Esophagus squamous epithelium (tissue), 5 donors: ENCODE measurements at regions not wholly inside any gene's neighbourhood (a gene's known extent, or its start where the extent isn't known, plus 50 kb on each side); places are given as distances from the start of the nearest gene placed in this dataset.

Experiments
- DNase-seq: peaks from one replicate; lab custom pipeline; 2025; lab: John Stamatoyannopoulos, UW
- H3K27ac ChIP-seq, 4 donors: fragments of 200-600 bp; sonication (generic); one replicate each; pipeline ENCODE4 v1.5.1; 2016 to 2019; ENCODE audit warnings: mild to moderate bottlenecking in 1 of 4
- H3K27me3 ChIP-seq, 4 donors: fragments of 200-600 bp; sonication (generic); 1 replicate in 3 of 4; 2 replicates in 1 of 4; pipeline versions ENCODE4 v1.5.1 to v1.6.0; 2017 to 2021; ENCODE audit warnings: antibody characterized with exemption in 1 of 4
- H3K36me3 ChIP-seq, 3 donors: fragments of 200-600 bp; sonication (generic); one replicate each; pipeline ENCODE4 v1.5.1; 2016 to 2019
- H3K4me1 ChIP-seq, 3 donors: fragments of 200-600 bp; sonication (generic); one replicate each; pipeline ENCODE4 v1.5.1; 2017 to 2019
- H3K4me3 ChIP-seq, 4 donors: fragments of 200-600 bp; sonication (generic); 1 replicate in 3 of 4; 2 replicates in 1 of 4; pipeline ENCODE4 v1.5.1; 2016 to 2019; ENCODE audit warnings: mild to moderate bottlenecking in 2 of 4, moderate library complexity in 1 of 4
- H3K9me3 ChIP-seq, 3 donors: fragments of 200-600 bp; sonication (generic); one replicate each; pipeline ENCODE4 v1.5.1; 2016 to 2019
- POLR2A ChIP-seq, 4 donors: fragments of 450-650 bp; IDR thresholded peaks; one replicate each; pipeline ENCODE4 v1.6.1; 2017; ENCODE audit warnings: antibody characterized with exemption in 4 of 4, mild to moderate bottlenecking in 4 of 4, moderate library complexity in 3 of 4
- WGBS, 2 donors: methylation state at CpG; one replicate each; pipeline ENCODE4 v1.1.5; 2018; 5-methylcytosine and 5-hydroxymethylcytosine counted together
- intact Hi-C: fragments of 100-400 bp; cut with DNase I; formaldehyde crosslinking; loops from one replicate; pipeline ENCODE4 v1.15.0; 2022
- TF ChIP-seq, protein P1 (sequence below), 6 experiments: fragments of 450-650 bp in 4 of 6; fragments of 200-600 bp in 2 of 6; sonication (generic) in 2 of 6; IDR thresholded peaks; one replicate each; pipeline ENCODE4 v1.5.1; 2016 to 2019; ENCODE audit warnings: antibody characterized with exemption in 6 of 6, mild to moderate bottlenecking in 4 of 6, moderate library complexity in 4 of 6
- donor health status: DM: yes; HTN: yes; CAD: no.

DNA sequence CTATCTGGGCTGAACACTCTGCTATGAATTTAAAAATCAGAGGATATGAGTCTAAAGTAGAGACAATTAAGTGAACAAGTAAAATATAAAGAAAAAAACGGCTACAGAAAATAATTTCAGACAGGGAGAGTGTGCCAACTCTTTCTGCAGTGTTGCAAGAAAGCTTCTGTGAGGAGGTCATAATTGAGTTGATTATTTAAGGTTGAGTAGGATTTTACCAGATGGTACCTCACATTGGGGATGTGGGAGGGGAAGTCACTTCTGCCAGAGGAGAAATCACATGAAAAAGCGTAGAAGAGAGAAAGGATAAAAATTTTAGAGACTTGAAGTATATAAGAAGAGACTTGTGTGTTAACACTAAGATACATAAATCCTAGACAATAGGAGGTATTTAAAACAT lies 238.0 kb upstream of the NCAM2 start:
- TF ChIP-seq, protein P1, sequence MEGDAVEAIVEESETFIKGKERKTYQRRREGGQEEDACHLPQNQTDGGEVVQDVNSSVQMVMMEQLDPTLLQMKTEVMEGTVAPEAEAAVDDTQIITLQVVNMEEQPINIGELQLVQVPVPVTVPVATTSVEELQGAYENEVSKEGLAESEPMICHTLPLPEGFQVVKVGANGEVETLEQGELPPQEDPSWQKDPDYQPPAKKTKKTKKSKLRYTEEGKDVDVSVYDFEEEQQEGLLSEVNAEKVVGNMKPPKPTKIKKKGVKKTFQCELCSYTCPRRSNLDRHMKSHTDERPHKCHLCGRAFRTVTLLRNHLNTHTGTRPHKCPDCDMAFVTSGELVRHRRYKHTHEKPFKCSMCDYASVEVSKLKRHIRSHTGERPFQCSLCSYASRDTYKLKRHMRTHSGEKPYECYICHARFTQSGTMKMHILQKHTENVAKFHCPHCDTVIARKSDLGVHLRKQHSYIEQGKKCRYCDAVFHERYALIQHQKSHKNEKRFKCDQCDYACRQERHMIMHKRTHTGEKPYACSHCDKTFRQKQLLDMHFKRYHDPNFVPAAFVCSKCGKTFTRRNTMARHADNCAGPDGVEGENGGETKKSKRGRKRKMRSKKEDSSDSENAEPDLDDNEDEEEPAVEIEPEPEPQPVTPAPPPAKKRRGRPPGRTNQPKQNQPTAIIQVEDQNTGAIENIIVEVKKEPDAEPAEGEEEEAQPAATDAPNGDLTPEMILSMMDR (IDR thresholded peaks at IDR 0.05) = no peak
- no peak for TF ChIP-seq POLR2A (IDR thresholded peaks at IDR 0.05)
- intact Hi-C loops = no loop called here
- Histone ChIP-seq H3K27me3 (no peaks in the 10 kb centered on the region), H3K36me3 (no peaks in the 10 kb centered on the region), H3K4me3 (no peak overlapping the region), H3K27ac (no peak overlapping the region), H3K9me3 (no peaks in the 10 kb centered on the region), H3K4me1 (no peaks in the 10 kb centered on the region)
- 71 to 74% methylated on average over 2 of the region's 2 CpGs for WGBS, 2 donors
- no peak for DNase-seq

DNA sequence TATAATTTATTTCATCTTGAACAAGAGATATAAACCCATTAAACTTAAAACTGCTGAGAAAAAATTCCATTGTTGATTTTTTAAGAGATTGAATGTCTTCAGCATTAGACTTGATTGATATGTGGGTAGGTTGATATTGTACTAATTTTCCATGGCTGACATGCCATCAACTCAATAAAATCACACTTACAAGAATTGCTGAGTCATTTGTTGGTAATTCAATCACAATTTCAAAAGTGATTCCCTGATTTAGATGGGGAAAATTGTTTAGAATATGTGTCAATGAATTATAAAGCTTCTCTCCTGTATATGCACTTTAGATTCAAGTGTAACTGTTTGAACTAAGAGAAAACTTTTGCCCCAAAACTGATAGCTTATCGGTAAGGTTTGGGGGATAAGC lies 223.5 kb upstream of the NCAM2 start:
- H3K27ac ChIP-seq = no peak overlapping the region
- no peak for DNase-seq
- WGBS, 2 donors = 81 to 97% methylated on average over 1 of the region's 1 CpG
- peaks cover 0 to 36% (median 5%) of the 10 kb centered on the region in 3 donors for H3K9me3 ChIP-seq
- TF ChIP-seq, protein P1 (IDR thresholded peaks at IDR 0.05) = no peak
- TF ChIP-seq POLR2A (IDR thresholded peaks at IDR 0.05) = no peak
- no peaks in the 10 kb centered on the region for H3K36me3 ChIP-seq
- no peak overlapping the region for H3K4me3 ChIP-seq
- H3K4me1 ChIP-seq = no peaks in the 10 kb centered on the region
- H3K27me3 ChIP-seq = no peaks in the 10 kb centered on the region
- intact Hi-C loops = no loop called here

DNA sequence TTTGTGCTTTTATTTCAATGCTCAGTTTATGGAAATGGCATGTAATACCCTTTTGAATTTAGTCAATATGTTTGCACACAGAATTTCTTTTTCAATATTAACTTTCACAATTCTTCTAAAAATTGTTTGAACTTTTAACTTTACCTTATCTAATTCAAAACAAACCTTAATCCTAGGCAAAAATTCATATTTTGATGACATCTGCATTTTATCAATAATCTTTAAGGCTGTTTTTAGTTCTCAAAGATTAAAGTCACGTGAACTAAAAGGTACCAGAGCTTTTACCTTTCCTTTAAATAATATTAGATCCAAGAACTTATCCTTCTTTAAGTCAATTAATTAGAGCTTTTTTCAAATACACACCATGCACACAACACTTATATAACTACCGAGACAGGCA lies 218.9 kb upstream of the NCAM2 start:
- intact Hi-C loops = no loop called here
- TF ChIP-seq POLR2A (IDR thresholded peaks at IDR 0.05) = no peak
- TF ChIP-seq, protein P1 (IDR thresholded peaks at IDR 0.05) = no peak
- H3K4me3 ChIP-seq = no peak overlapping the region
- no peaks in the 10 kb centered on the region for H3K4me1 ChIP-seq
- no peak for DNase-seq
- WGBS, 2 donors = 38 to 62% methylated on average over 2 of the region's 2 CpGs
- no peaks in the 10 kb centered on the region for H3K27me3 ChIP-seq
- H3K36me3 ChIP-seq = no peaks in the 10 kb centered on the region
- H3K27ac ChIP-seq = no peak overlapping the region
- H3K9me3 ChIP-seq = peaks cover 0 to 28% (median 3%) of the 10 kb centered on the region in 3 donors

DNA sequence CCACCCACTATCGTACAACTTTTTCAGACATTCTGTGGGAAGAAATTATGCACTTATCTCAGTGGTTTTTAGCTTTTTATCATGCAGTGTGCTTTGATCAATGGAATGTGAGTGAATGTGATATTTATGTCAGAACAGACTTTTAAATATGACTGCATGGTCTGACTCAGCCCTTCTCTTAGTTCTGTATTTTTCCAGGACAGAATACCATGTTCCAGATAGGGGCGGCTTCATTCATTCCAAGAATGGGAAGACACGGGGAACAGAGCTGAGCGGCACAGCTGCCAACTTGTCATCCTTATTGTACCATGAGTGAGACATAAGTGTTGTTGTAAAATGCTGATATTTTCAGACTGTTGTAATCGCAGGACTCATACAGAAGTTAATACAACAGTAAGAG lies 214.6 kb upstream of the NCAM2 start:
- H3K27me3 ChIP-seq = no peaks in the 10 kb centered on the region
- TF ChIP-seq, protein P1 (IDR thresholded peaks at IDR 0.05) = no peak
- TF ChIP-seq POLR2A (IDR thresholded peaks at IDR 0.05) = no peak
- H3K9me3 ChIP-seq = peaks cover 0 to 16% (median 3%) of the 10 kb centered on the region in 3 donors
- no peak overlapping the region for H3K27ac ChIP-seq
- H3K4me3 ChIP-seq = no peak overlapping the region
- no peak for DNase-seq
- no peaks in the 10 kb centered on the region for H3K4me1 ChIP-seq
- intact Hi-C loops = no loop called here
- WGBS, 2 donors = 75 to 79% methylated on average over 5 of the region's 5 CpGs
- H3K36me3 ChIP-seq = no peaks in the 10 kb centered on the region

DNA sequence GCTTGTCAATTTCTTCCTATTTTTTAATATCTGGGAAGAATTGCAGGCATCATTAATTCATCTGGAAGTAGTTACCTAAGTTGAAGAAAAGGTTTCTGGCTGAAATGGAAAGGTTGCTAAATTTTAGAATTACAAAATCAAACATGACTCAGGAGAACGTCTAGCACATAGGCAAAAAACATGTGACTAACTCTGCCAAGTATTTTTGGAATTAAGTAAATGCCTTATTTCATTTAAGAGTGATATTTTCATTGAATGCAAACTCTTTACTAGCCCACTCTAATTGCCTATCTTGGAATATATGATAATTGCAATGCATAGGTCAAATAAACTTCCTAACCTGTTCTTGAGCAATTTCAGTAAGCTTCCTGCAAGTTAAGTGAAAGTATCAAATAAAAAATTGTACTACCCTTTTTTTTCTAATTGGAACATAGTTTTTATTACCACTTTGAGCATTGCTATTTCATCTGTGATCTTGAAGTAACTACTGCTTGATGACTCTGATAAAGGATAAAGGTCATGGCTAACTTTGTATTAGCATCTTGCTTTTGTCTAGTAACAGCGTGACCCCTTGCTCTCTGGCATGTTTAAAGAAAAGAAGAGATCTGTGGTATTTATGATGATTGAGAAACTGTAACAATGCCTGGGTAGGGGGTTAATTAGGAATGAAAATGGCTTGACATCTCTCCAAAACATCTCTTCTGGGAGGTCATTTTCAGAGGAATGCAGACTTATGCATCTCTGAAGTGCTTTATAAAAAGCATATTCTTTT lies 208.3 kb upstream of the NCAM2 start:
- no peak overlapping the region for H3K27ac ChIP-seq
- no peaks in the 10 kb centered on the region for H3K27me3 ChIP-seq
- H3K9me3 ChIP-seq = no peaks in the 10 kb centered on the region
- H3K4me3 ChIP-seq = no peak overlapping the region
- no peak for DNase-seq
- no peaks in the 10 kb centered on the region for H3K36me3 ChIP-seq
- TF ChIP-seq, protein P1 (IDR thresholded peaks at IDR 0.05) = no peak
- TF ChIP-seq POLR2A (IDR thresholded peaks at IDR 0.05) = no peak
- intact Hi-C loops = no loop called here
- 28 to 35% methylated on average over 2 of the region's 2 CpGs for WGBS, 2 donors
- no peaks in the 10 kb centered on the region for H3K4me1 ChIP-seq
